RWPE2 (cell line): ENCODE measurements at regions not wholly inside any gene's neighbourhood (a gene's known extent, or its start where the extent isn't known, plus 50 kb on each side); places are given as distances from the start of the nearest gene placed in this dataset.

Experiments
- ATAC-seq: fragments of 200-7000 bp; cut with Tn5 transposase; 3 replicates; pipeline ENCODE4 v1.9.1; 2021; ENCODE audit warnings: low read depth
- DNase-seq: peaks from one replicate; pipeline ENCODE4 v3.0.0-alpha.2; 2020; ENCODE audit warnings: low spot score
- H3K27ac ChIP-seq: fragments of 450-650 bp; 2 replicates; pipeline ENCODE4 v1.5.1; 2017; ENCODE audit warnings: mild to moderate bottlenecking; ENCODE audit not compliant: poor library complexity, severe bottlenecking
- H3K27me3 ChIP-seq: fragments of 250-450 bp; sonication (Bioruptor Pico); 2 replicates; pipeline ENCODE4 v1.5.1; 2021; ENCODE audit warnings: mild to moderate bottlenecking, moderate library complexity; ENCODE audit not compliant: insufficient read depth, poor library complexity, severe bottlenecking
- H3K36me3 ChIP-seq: fragments of 250-450 bp; sonication (Bioruptor Pico); 2 replicates; pipeline ENCODE4 v1.5.1; 2020; ENCODE audit warnings: low read depth, mild to moderate bottlenecking, moderate library complexity
- H3K4me1 ChIP-seq: fragments of 250-450 bp; sonication (Bioruptor Pico); 2 replicates; pipeline ENCODE4 v1.5.1; 2021; ENCODE audit warnings: mild to moderate bottlenecking, moderate library complexity; ENCODE audit not compliant: insufficient read depth, poor library complexity, severe bottlenecking
- H3K4me3 ChIP-seq: fragments of 250-450 bp; sonication (Bioruptor Pico); 2 replicates; pipeline ENCODE4 v1.5.1; 2021; ENCODE audit warnings: mild to moderate bottlenecking, moderate library complexity; ENCODE audit not compliant: severe bottlenecking
- H3K9me3 ChIP-seq: fragments of 250-450 bp; sonication (Bioruptor Pico); 2 replicates; pipeline ENCODE4 v1.5.1; 2021; ENCODE audit warnings: mild to moderate bottlenecking, moderate library complexity; ENCODE audit not compliant: severe bottlenecking
- TF ChIP-seq, protein P1 (sequence below): fragments of 450-650 bp; IDR thresholded peaks from one replicate; pipeline ENCODE4 v1.5.1; 2017; ENCODE audit warnings: mild to moderate bottlenecking, moderate library complexity; ENCODE audit not compliant: poor library complexity, severe bottlenecking

DNA sequence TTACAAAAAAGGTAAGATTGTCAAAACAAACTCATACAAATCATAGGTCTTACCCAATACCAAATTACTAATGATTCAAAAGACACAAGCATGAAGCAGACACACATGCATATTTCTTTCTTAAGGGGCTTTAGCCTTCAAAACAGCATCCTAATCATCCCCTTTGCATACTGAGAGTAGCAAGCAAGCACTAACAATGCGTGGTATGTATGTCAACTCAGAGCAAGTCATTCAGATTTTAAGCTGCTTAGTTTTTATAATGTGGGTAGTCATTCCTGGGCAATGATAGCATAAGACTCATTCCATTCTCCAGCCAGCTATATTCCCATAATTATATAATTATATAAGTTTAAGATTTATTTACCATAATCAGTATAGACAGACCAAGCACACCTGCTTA is 219.6 kb downstream of the DKK2 start:
- Histone ChIP-seq H3K27ac (no peak overlapping the region), H3K9me3 (no peaks in the 10 kb centered on the region), H3K4me1 (no peaks in the 10 kb centered on the region), H3K27me3 (no peaks in the 10 kb centered on the region), H3K4me3 (no peak overlapping the region), H3K36me3 (no peaks in the 10 kb centered on the region)
- ATAC-seq (0 out of 3 replicates have a peak, but pooled peaks have one; percentile 23), DNase-seq (no peak)
- TF ChIP-seq, protein P1, sequence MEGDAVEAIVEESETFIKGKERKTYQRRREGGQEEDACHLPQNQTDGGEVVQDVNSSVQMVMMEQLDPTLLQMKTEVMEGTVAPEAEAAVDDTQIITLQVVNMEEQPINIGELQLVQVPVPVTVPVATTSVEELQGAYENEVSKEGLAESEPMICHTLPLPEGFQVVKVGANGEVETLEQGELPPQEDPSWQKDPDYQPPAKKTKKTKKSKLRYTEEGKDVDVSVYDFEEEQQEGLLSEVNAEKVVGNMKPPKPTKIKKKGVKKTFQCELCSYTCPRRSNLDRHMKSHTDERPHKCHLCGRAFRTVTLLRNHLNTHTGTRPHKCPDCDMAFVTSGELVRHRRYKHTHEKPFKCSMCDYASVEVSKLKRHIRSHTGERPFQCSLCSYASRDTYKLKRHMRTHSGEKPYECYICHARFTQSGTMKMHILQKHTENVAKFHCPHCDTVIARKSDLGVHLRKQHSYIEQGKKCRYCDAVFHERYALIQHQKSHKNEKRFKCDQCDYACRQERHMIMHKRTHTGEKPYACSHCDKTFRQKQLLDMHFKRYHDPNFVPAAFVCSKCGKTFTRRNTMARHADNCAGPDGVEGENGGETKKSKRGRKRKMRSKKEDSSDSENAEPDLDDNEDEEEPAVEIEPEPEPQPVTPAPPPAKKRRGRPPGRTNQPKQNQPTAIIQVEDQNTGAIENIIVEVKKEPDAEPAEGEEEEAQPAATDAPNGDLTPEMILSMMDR = no peak

DNA sequence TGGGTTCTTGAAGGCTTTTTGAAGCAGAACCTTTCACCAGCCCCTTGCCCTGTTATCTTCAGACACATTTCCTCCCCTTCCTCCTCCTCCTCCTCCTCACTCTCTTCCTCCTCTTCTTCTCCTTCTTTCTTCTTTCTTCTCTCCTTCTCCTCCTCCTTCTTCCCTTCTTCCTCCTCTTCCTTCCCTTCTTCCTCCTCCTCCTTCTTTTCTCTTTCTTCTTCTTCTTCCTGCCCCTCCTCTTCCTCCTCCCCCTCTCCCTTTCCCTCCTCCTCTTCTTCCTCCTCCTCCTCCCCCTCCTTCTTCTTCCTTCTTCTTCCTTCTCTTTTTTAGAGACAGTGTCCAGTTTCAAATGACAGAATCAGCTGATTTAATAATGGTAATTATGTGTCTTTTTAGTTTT is 226.0 kb downstream of the DKK2 start:
- TF ChIP-seq, protein P1 = no peak
- no peaks in the 10 kb centered on the region for H3K36me3 ChIP-seq
- no peak overlapping the region for H3K4me3 ChIP-seq
- DNase-seq (no peak), ATAC-seq (no peak)
- no peaks in the 10 kb centered on the region for H3K4me1 ChIP-seq
- H3K9me3 ChIP-seq = no peaks in the 10 kb centered on the region
- H3K27ac ChIP-seq = no peak overlapping the region
- H3K27me3 ChIP-seq = no peaks in the 10 kb centered on the region

DNA sequence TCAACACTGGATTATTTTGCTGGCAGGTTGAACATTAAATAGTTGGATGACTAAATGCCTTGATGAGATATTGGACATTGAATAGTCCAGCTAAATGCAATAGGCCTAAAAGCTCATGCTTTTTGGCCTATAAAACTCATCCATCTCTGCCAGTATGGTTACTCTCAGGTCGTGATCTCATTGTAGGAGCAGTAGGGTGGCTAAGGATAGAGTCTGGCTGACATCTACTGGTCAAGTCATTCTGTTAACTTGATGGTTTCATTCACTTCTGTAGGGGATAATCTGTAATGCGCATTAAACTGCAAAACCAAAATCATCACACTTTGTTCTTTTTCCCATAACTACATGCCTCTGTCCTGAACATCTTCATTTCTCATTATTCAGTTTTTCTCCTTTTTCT is 227.0 kb downstream of the DKK2 start:
- no peak for DNase-seq
- H3K4me1 ChIP-seq = no peaks in the 10 kb centered on the region
- H3K4me3 ChIP-seq = no peak overlapping the region
- H3K27ac ChIP-seq = no peak overlapping the region
- ATAC-seq = peak; percentile 90
- TF ChIP-seq, protein P1 = peak; percentile 75
- no peaks in the 10 kb centered on the region for H3K27me3 ChIP-seq
- H3K9me3 ChIP-seq = no peaks in the 10 kb centered on the region
- no peaks in the 10 kb centered on the region for H3K36me3 ChIP-seq

DNA sequence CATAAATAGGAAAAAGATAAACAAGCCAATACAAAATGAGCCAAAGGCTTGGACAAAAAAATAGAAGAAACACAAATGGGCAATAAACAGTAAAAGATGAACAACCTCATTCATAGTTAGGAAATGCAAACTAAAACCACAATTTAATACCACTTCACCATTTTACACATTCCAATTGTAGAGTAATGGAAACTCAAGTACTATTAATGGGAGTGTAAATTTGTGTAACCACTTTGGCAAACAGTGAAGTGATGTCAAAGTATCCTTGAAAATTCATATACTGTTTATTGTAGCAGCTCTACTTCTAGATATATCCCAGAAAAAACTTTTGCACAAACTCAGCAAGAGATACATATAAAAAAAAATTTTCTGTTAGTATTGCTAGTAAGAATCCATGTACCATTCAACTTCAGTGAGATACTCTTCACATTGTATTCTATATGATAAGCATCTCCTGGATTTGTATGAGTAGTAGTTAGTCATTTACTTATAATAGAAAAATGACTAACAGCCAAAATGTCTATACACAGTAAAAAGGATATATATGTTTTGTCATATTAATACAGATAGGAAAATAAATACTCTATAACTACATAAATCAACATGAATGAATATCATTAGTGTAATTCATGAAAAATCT is 229.8 kb downstream of the DKK2 start:
- TF ChIP-seq, protein P1 = no peak
- Histone ChIP-seq H3K4me1 (no peaks in the 10 kb centered on the region), H3K27me3 (no peaks in the 10 kb centered on the region), H3K4me3 (no peak overlapping the region), H3K27ac (no peak overlapping the region), H3K36me3 (no peaks in the 10 kb centered on the region), H3K9me3 (no peaks in the 10 kb centered on the region)
- no peak for ATAC-seq
- no peak for DNase-seq

DNA sequence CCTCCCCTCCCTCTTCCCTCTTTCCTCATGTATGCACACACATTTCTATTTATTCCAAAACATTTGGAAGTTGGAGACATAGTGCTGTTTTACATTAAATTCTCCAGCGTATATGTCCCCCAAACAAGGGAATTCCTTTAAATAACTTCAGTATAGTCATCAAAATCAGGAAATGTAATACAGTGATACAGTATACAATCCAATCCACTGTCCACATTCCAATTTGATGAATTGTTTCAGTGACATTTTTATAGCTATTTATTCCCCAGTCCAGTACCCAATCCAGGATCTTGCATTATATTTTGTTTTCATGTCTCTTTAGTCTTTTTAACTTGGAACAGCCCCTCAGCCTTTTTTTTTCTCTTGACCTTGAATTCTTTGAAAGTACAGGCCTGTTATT is 233.0 kb downstream of the DKK2 start:
- Histone ChIP-seq H3K4me3 (no peak overlapping the region), H3K36me3 (no peaks in the 10 kb centered on the region), H3K27ac (no peak overlapping the region), H3K4me1 (peaks cover 4% of the 10 kb centered on the region), H3K9me3 (no peaks in the 10 kb centered on the region), H3K27me3 (no peaks in the 10 kb centered on the region)
- no peak for ATAC-seq
- no peak for DNase-seq
- TF ChIP-seq, protein P1 = no peak
